KMS-11 (cell line): ENCODE measurements at regions not wholly inside any gene's neighbourhood (a gene's known extent, or its start where the extent isn't known, plus 50 kb on each side); places are given as distances from the start of the nearest gene placed in this dataset.

ENCODE experiments used
- H2AFZ ChIP-seq: fragments of 200-600 bp; sonication (generic); 2 replicates; pipeline ENCODE4 v1.6.1; 2016; ENCODE audit warnings: antibody characterized with exemption, mixed run types, low read depth
- H3K27ac ChIP-seq: fragments of 200-600 bp; sonication (generic); 2 replicates; pipeline ENCODE4 v1.6.1; 2016; ENCODE audit warnings: mild to moderate bottlenecking, mixed run types
- H3K27me3 ChIP-seq: fragments of 200-600 bp; sonication (generic); 2 replicates; pipeline ENCODE4 v1.6.1; 2017; ENCODE audit warnings: mild to moderate bottlenecking, low read depth, mixed run types, moderate library complexity; ENCODE audit not compliant: insufficient read depth
- H3K36me3 ChIP-seq: fragments of 200-600 bp; sonication (generic); 2 replicates; pipeline ENCODE4 v1.6.1; 2017; ENCODE audit warnings: mild to moderate bottlenecking, mixed run types; ENCODE audit not compliant: insufficient read depth
- H3K4me1 ChIP-seq: fragments of 200-600 bp; sonication (generic); 2 replicates; pipeline ENCODE4 v1.6.1; 2016; ENCODE audit warnings: mild to moderate bottlenecking, low read depth, mixed run types; ENCODE audit not compliant: poor library complexity, severe bottlenecking
- H3K4me2 ChIP-seq: fragments of 200-600 bp; sonication (generic); 2 replicates; pipeline ENCODE4 v1.7.0; 2016; ENCODE audit warnings: mild to moderate bottlenecking, mixed run types
- H3K4me3 ChIP-seq: fragments of 200-600 bp; sonication (generic); IDR thresholded peaks from 2 replicates; pipeline ENCODE4 v1.6.1; 2017; ENCODE audit warnings: low read depth, low read length, mixed read lengths; ENCODE audit not compliant: insufficient read depth
- H3K79me2 ChIP-seq: fragments of 200-600 bp; sonication (generic); 2 replicates; pipeline ENCODE4 v1.6.1; 2016; ENCODE audit warnings: low read depth, mixed run types; ENCODE audit not compliant: insufficient read depth
- H3K9ac ChIP-seq: fragments of 200-600 bp; sonication (generic); 2 replicates; pipeline ENCODE4 v1.6.1; 2016; ENCODE audit warnings: mild to moderate bottlenecking, mixed run types
- H4K20me1 ChIP-seq: fragments of 200-600 bp; sonication (generic); 2 replicates; pipeline ENCODE4 v1.6.1; 2016; ENCODE audit warnings: mild to moderate bottlenecking, mixed run types; ENCODE audit not compliant: insufficient read depth
- CTCF ChIP-seq: fragments of 200-600 bp; sonication (generic); conservative IDR thresholded peaks from 2 replicates; pipeline ENCODE4 v1.6.1; 2017; ENCODE audit warnings: low read depth, mild to moderate bottlenecking, antibody characterized with exemption, low read length, moderate library complexity, mixed read lengths

DNA sequence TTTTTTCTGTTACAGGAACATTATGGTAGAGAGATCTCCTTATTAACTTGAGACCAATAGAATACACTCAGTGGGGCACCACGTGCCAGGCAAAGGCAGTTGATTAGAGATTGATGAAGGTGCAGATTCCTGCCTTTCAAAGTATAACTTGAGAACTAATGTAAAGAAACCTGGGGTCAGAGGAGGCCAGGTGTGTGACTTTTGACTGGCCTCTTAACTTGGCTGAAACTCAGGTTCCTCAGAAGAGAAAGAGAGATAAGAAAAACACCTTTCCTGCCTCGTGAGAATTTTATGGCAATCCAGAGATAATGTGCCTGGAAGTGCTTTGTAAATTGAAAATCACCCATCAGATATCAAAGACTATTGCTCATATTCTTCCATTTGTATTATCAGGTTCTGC lies 110.7 kb upstream of the GZMB start:
- Histone ChIP-seq H2AFZ (no peak overlapping the region), H3K4me1 (peaks cover 17% of the 10 kb centered on the region), H3K4me2 (no peak overlapping the region), H3K9ac (no peak overlapping the region), H3K4me3 (no peak overlapping the region), H3K27me3 (no peaks in the 10 kb centered on the region), H3K36me3 (no peaks in the 10 kb centered on the region), H4K20me1 (no peaks in the 10 kb centered on the region), H3K79me2 (no peaks in the 10 kb centered on the region), H3K27ac (no peak overlapping the region)
- TF ChIP-seq CTCF = no peak

DNA sequence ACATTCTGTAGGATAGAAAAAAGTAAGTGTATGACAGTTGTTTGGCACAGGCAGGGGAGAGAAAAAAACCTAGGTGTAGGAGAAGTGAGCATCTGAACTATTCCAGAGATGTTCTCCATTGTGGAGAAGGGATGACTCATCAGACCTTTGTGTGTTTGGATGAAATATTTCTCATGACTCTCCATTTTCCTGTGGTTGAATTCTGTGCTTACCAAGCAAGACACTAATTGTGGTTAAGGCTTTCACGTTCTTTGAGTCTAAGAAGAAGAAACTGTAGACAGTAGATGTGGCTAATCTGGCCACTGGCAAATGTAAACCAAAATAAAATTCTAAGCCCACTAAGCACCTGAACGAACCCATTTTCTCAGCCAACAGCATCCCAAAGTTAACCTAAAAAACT lies 107.9 kb upstream of the GZMB start:
- TF ChIP-seq CTCF = no peak
- Histone ChIP-seq H3K9ac (no peak overlapping the region), H3K36me3 (no peaks in the 10 kb centered on the region), H3K4me3 (no peak overlapping the region), H3K4me1 (peaks cover 17% of the 10 kb centered on the region), H3K4me2 (peak overlapping the region; percentile 45; the same call in 1 of the 2 replicates), H3K27ac (no peak overlapping the region), H3K79me2 (no peaks in the 10 kb centered on the region), H2AFZ (no peak overlapping the region), H3K27me3 (no peaks in the 10 kb centered on the region), H4K20me1 (no peaks in the 10 kb centered on the region)

GRCh38 chr14:24735984-24736630 lies 102.1 kb upstream of the GZMB start:
- Histone ChIP-seq H3K27me3 (no peaks in the 10 kb centered on the region), H3K79me2 (no peaks in the 10 kb centered on the region), H3K4me2 (no peak overlapping the region), H3K9ac (no peak overlapping the region), H3K4me3 (no peak overlapping the region), H3K4me1 (no peaks in the 10 kb centered on the region), H2AFZ (no peak overlapping the region), H4K20me1 (no peaks in the 10 kb centered on the region), H3K27ac (no peak overlapping the region), H3K36me3 (no peaks in the 10 kb centered on the region)
- TF ChIP-seq CTCF = no peak

DNA sequence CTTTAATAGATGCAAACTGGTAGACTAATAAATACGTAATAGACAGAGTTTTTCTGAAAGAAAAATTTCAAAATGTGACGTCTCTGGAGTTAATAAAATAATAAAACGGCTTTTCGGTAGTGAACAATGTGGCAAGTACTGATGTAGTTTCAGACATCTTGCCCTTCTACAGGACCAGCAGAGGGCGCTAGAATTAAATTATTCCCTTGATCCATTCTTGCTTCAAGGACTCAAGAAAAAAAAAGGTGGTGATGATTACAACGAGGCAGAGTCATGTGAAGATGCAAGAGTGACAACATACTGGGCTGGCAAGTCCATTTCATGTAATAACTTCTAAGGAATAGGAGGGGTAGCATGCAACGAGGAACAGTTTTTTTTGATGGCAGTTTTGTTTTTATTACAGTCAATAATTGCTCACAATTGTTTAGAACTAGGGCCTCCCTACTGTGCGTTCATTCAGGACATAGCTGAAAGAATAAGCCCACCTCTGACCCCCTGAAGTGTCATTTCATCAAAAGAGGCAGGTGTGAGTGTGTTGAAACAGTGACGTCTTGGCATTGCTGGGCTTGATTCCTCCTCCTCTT lies 101.0 kb upstream of the GZMB start:
- no peaks in the 10 kb centered on the region for H3K27me3 ChIP-seq
- no peak overlapping the region for H3K4me2 ChIP-seq
- H3K4me3 ChIP-seq = no peak overlapping the region
- TF ChIP-seq CTCF = peak; percentile 68
- H3K4me1 ChIP-seq = no peaks in the 10 kb centered on the region
- H2AFZ ChIP-seq = no peak overlapping the region
- no peaks in the 10 kb centered on the region for H4K20me1 ChIP-seq
- H3K9ac ChIP-seq = no peak overlapping the region
- no peak overlapping the region for H3K27ac ChIP-seq
- H3K36me3 ChIP-seq = no peaks in the 10 kb centered on the region
- H3K79me2 ChIP-seq = no peaks in the 10 kb centered on the region
